ENCODE measurements at regions not wholly inside any gene's neighbourhood (a gene's known extent, or its start where the extent isn't known, plus 50 kb on each side); places are given as distances from the start of the nearest gene placed in this dataset.
"Not testable (repeated sequence)": the region's sequence is repeated elsewhere in the genome, so short reads cannot be mapped to it uniquely, and the experiment has no call there.

DNA sequence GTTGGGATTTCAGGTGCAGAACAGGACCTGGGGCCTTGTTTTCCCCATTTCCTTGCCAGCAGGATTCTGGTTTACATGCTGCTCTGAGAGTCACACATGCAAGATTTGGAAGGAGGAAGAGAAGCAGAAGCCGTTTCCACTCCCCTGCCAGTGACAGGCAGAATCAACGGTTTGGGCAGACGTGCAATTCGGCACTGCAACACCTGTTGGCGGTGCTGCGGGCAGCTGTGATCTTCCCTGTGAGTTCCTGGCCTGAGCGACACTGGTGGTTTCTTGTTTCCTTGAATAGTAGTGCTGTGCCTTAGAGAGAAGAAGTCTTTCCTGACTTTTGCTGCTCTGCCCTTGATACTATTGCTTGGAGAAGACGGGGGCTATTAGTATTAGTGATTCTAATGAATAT, 1126.2 kb downstream of the TYW1 start:
- no peak for DNase-seq (ENCODE audit: extremely low read depth in 1 of 2, low read depth in 1 of 2)

DNA sequence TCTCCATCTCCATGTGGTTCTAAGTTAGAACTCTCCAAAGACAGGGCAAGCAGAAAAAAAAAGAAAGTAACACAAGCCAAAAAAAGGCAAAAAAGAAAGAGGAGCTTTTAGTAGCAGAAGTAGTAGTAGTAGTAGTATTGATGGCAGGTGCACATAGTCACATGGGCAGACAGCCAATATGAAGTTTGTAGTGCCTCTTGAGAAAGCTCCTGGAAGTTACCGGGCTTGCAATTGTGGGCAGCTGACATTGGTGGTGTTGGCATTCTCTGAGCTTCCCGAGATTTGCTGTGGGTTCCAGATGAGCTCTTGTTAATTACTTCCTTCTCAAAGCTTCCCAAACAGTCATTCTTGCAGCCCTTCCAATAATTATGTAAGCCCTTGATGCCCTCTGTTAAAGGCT, 1128.5 kb downstream of the TYW1 start:
- no peak for DNase-seq (ENCODE audit: extremely low read depth in 1 of 2, low read depth in 1 of 2)

GRCh38 chr7:68133045-68133444, 1136.4 kb downstream of the TYW1 start:
- DNase-seq (ENCODE audit: extremely low read depth in 1 of 2, low read depth in 1 of 2) = no peak

DNA sequence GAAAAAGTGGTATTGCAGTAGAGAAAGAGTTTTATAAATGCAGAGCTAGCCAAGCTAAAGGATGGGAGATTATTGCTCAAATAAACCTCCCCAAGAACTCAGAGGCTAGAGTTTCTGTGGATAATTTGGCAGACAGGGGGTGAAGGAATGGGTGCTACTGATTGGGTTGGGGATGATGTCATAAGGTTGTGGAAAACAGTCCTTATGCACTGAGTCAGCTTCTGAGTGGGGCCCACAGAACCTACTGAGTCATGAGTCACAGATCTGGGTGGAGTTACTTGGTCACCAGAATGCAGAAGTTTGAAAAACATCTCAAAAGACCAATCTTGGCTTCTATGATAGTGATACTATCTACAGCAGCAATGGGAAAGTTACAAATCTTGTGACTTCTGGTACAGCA, 1146.7 kb downstream of the TYW1 start:
- no peak for DNase-seq (ENCODE audit: extremely low read depth in 1 of 2, low read depth in 1 of 2)

GRCh38 chr7:68146983-68147382, 1150.3 kb downstream of the TYW1 start:
- no peak for DNase-seq (ENCODE audit: extremely low read depth in 1 of 2, low read depth in 1 of 2)

DNA sequence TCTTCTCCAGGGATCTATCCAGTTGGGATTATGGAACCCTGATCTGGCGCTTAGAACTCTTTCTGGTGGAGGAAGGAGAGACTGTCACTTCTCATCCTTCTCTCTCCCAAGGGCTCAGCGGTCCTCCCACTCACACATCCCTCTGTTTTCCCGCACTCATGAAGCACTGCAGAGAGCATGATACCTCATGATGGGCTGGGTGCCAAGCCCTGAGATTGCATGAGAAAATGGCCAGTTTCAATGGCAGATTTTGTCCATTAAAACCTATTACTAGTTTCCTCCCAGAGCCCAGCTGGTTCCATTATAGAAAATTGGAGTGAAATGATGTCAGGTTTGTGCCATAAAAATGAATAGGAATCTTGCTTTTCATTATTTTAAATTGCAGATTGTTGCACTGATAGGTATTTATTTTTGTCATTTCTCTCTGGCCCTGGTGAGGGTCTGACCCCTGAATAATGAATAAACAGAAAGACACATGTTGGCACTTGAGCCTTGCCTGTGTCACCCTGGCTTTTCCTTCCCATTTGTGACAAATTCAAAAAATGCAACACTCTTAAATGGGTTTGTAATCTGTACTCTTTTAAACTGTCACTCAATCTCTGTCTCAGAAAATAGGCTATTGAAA, 1151.1 kb downstream of the TYW1 start:
- no peak for DNase-seq (ENCODE audit: extremely low read depth in 1 of 2, low read depth in 1 of 2)

GRCh38 chr7:68148440-68148839, 1151.8 kb downstream of the TYW1 start:
- DNase-seq (ENCODE audit: extremely low read depth in 1 of 2, low read depth in 1 of 2) = no peak

DNA sequence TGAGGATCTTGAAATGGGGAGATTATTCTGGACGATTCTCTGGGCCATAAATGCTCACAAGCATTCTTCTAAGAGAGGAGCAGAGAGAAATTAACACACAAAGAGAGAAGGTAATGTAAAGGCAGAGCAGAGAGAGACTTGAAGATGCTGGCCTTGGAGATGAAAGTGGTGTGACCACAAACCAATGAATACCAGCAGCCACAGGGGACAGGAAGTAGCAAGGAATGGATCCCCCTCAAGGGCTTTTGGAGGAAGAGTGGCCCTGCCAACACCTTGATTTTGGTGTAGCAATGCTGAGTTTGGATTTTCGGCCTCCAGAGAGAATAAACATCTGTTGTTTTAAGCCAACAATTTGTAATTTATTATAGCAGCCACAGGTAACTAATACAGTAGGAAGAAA, 1155.6 kb downstream of the TYW1 start:
- DNase-seq (ENCODE audit: extremely low read depth in 1 of 2, low read depth in 1 of 2) = no peak

DNA sequence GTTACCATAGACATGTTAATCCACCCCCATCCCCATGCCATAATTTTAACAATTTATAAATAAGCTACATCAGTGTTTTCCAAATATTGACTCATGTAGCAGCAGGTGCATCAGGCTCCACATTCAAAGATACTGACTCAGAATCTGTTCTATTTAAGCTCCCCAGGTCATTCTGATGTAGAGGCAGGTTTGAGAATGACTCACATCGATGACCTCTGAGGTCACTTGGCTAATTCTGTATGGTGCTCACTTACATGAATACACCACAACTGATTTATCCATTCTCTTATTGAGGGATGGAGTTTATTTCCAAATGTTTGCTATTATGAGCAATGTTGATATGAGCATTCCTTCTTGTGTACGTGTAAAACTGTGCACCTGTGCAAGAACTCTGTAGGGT, 1159.0 kb downstream of the TYW1 start:
- DNase-seq (ENCODE audit: extremely low read depth in 1 of 2, low read depth in 1 of 2) = no peak

DNA sequence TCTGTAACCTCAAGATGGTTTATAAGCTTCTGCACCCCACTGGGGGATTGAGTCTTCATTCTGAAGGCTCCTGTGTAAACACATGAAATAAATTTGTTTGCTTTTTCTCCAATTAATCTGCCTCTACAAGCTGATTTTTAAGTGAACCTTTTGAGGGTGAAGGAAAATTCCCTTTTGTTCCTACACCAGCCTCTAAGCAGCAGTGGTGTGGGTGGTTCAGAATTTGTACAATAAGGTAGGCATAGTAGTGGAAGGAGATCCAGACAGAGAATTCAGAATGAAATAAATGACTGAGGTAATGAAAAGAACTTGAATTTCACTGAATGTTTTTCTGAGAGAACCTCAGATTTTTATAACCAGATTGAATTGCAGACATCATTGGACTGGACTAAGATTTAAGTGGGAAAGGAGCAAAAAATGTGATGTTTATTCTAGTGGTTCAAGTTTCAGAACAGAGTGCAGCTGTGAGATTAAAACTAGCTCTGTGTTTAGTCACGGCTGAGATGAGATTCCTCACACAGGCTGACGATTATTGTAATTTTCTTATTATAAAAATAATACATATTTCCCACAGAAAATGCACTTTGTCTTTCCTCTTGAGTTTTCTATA, 1162.2 kb downstream of the TYW1 start:
- DNase-seq (ENCODE audit: extremely low read depth in 1 of 2, low read depth in 1 of 2) = no peak

DNA sequence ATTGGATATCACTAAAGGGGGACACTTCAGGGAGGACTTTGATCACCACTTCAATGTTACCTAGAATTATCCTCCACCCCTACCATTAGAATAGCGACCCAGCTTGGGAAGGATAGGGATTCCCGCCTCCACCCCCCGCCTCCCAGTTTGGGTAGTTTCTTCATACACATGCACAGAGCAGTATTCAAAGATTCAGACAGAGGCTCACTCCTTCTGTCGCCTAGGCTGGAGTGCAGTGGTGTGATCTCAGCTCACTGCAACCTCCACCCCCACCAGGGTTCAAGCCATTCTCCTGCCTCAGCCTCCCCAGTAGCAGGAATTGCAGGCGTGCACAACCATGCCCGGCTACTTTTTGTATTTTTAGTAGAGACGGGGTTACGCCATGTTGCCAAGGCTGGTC, 1166.1 kb downstream of the TYW1 start:
- DNase-seq (ENCODE audit: extremely low read depth in 1 of 2, low read depth in 1 of 2) = no peak

DNA sequence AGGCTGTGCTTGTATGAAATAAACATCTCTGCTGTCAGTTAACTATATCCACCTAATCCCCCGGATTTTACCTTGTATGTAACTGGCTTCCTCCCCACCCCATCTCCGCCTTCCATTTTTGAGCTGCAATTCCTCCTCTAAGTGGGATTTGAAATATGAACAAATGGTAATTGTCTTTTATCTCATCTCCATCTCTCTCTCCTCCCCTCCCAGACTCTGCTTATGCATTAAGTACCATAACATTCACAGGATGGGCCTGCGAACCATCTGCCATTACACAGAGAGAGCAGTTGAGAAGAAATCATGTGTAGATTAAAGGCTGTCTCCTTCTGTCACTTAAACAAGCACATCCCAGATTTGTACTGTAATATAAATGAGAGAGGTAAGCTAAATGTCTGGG, 1169.9 kb downstream of the TYW1 start:
- no peak for DNase-seq (ENCODE audit: extremely low read depth in 1 of 2, low read depth in 1 of 2)

GRCh38 chr7:68173513-68173912, 1176.9 kb downstream of the TYW1 start:
- DNase-seq (ENCODE audit: extremely low read depth in 1 of 2, low read depth in 1 of 2) = no peak

DNA sequence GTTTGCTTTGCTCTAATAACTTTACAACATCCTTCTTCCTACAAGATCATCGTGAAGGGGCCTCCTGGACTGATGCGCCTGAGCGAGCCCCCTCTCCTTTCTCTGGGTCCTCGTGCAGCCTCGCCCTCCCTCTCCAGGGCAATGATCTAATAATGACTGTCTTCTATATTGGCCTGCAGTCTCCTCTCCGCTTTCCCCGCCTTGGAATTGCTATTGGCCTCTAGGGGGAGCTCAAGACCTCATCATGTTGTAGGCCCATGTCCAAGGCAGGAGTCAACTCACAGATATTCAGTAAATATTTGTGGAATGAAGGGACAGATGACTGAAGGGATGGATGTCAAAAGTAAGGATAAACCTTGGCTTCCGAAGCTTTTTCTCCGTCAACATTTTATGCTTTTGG, 1180.3 kb downstream of the TYW1 start:
- no peak for DNase-seq (ENCODE audit: extremely low read depth in 1 of 2, low read depth in 1 of 2)

DNA sequence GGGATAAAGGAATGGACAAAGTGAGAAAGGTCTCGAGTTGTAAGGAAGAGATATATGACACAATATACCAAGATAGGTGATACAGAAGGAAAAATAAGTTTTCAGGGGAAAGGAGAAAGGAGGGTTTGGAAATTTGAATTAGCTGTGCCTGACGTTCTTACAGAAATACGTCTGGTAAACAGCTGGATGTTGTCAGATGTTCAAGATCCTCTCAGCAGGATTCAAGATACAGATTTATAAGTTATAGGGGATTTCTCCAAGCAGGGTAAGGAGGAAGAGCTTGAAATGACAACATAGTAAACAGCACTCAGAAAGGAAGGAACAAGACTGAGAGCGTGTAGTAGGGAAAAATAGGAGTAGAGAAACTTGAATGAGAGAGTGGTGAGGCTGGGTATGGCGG, 1184.1 kb downstream of the TYW1 start:
- no peak for DNase-seq (ENCODE audit: extremely low read depth in 1 of 2, low read depth in 1 of 2)

DNA sequence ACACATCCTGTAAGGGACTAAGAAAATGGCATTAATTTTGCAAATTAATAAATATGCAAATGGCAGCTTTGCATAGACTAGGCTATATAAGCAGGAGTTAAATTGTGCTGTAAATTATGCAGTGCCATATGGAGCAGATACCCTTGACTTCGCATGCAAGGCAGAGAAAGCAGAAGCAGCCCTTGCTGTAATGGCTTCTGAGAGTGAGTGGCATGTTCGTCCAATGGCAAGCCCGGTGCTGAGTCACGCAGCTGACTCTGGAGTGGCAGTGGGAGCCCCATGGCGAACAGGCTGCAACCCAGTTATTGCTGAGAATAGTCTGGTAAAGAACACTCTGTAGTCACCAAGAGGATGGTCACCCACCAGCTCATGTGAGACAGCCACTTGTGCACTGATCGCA, 1186.5 kb downstream of the TYW1 start:
- no peak for DNase-seq (ENCODE audit: extremely low read depth in 1 of 2, low read depth in 1 of 2)

- DNase-seq (ENCODE audit: extremely low read depth in 1 of 2, low read depth in 1 of 2) = no peak
Observed at GRCh38 chr7:68185631-68186456, 1189.2 kb downstream of the TYW1 start.

- no peak for DNase-seq (ENCODE audit: extremely low read depth in 1 of 2, low read depth in 1 of 2)
Observed at GRCh38 chr7:68187532-68187931, 1190.9 kb downstream of the TYW1 start.

DNA sequence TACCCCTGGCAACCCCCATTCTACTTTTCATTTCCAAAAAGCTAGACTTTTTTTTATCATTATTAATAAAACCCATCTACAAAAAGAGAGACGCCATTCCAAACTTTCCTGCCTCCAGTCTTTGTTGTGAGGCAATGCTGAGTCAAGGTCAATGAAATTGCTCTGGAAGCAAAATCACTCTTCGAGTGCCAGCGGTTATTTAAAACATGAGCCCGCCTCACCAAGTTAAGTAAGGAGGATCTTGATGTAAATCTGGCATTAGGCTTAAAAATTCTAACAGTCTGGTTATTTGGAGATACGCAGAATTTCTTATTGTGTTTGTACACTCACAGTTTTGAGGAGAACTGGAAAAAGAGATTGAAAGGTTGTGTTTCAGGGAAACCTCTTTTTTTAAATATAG, 1196.3 kb downstream of the TYW1 start:
- no peak for DNase-seq (ENCODE audit: extremely low read depth in 1 of 2, low read depth in 1 of 2)

GRCh38 chr7:68195642-68196041, 1199.0 kb downstream of the TYW1 start:
- DNase-seq (ENCODE audit: extremely low read depth in 1 of 2, low read depth in 1 of 2) = not testable (repeated sequence)

DNA sequence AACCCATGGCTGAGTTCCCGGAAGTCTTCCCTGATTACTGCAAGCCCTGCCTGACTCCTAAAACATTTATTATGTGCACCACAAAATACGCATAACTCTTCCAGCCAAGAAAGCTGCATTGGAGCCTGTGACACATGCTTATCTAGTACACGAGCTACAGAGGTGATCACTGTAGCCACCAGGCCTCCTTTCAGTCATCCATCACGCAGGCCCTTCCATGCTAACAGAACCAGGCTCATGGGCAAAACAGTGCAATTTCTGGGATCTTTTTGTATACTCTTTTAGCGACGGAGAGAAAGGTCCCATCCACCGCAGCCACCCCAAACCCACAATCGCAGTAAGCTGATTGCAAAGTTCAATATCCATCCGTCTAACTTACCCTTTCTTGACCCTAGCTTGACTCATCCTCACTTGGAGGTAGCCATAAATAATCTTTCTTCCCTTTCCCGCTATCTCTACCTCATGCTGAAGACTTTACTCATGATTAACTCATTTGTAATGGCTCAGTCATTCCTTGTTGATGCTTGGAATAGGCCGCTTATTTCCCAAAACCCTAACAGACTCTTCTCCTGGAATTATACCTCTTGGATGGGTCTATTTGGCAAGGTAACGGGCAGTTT, 1203.5 kb downstream of the TYW1 start:
- DNase-seq (ENCODE audit: extremely low read depth in 1 of 2, low read depth in 1 of 2) = no peak

DNA sequence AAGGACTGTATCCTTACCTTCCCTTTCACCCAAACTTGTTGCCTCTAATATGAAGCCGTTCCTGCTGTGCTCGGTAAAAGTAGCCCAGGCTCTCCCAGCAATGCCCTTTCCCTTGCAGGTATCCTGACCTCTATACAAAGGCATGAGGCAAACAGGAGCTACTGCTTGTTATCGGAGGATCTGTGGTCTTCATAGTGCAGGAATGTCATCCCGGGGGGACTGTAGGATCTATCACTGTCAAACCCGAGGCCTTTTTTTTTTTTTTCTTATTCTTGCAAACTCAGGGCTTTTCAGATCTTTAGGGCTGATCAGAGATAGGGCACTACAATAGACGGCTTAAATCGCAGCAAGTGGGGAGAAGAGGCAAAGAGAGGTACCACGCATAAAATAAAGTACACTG, 1206.6 kb downstream of the TYW1 start:
- no peak for DNase-seq (ENCODE audit: extremely low read depth in 1 of 2, low read depth in 1 of 2)
